NCI-H1092 (cell line): ENCODE measurements at regions not wholly inside any gene's neighbourhood (a gene's known extent, or its start where the extent isn't known, plus 50 kb on each side); places are given as distances from the start of the nearest gene placed in this dataset.
"Not testable (repeated sequence)": the region's sequence is repeated elsewhere in the genome, so short reads cannot be mapped to it uniquely, and the experiment has no call there.

Experiments used
- DNase-seq: peaks from one replicate; lab custom pipeline; 2025; lab: John Stamatoyannopoulos, UW

GRCh38 chr12:127081058-127081457 lies 1185.9 kb upstream of the TMEM132C start:
- no peak for DNase-seq

- peak; percentile 56 for DNase-seq
Measured at GRCh38 chr12:127083008-127083949, 1183.7 kb upstream of the TMEM132C start.

- DNase-seq: no peak
Measured at GRCh38 chr12:127101076-127101475, 1165.9 kb upstream of the TMEM132C start.

GRCh38 chr12:127106041-127106440 lies 1160.9 kb upstream of the TMEM132C start:
- DNase-seq: no peak

- no peak for DNase-seq
Measured at GRCh38 chr12:127106697-127107096, 1160.3 kb upstream of the TMEM132C start.

- DNase-seq: no peak
Measured at GRCh38 chr12:127107744-127108143, 1159.2 kb upstream of the TMEM132C start.

- DNase-seq: peak; percentile 7
Measured at GRCh38 chr12:127108360-127109215, 1158.4 kb upstream of the TMEM132C start.

- no peak for DNase-seq
Measured at GRCh38 chr12:127113945-127114344, 1153.0 kb upstream of the TMEM132C start.

- no peak for DNase-seq
Measured at GRCh38 chr12:127115468-127116035, 1151.4 kb upstream of the TMEM132C start.

- DNase-seq: no peak
Measured at GRCh38 chr12:127118251-127118650, 1148.7 kb upstream of the TMEM132C start.

GRCh38 chr12:127119600-127120140 lies 1147.3 kb upstream of the TMEM132C start:
- DNase-seq: no peak

- no peak for DNase-seq
Measured at GRCh38 chr12:127120851-127121250, 1146.1 kb upstream of the TMEM132C start.

- no peak for DNase-seq
Measured at GRCh38 chr12:127121494-127122084, 1145.4 kb upstream of the TMEM132C start.

- DNase-seq: no peak
Measured at GRCh38 chr12:127125607-127126259, 1141.2 kb upstream of the TMEM132C start.

- DNase-seq: no peak
Measured at GRCh38 chr12:127126260-127126628, 1140.7 kb upstream of the TMEM132C start.

GRCh38 chr12:127127897-127128296 lies 1139.1 kb upstream of the TMEM132C start:
- DNase-seq: no peak

GRCh38 chr12:127130506-127131124 lies 1136.4 kb upstream of the TMEM132C start:
- DNase-seq: no peak

GRCh38 chr12:127133675-127134335 lies 1133.2 kb upstream of the TMEM132C start:
- DNase-seq: no peak

GRCh38 chr12:127140864-127141484 lies 1126.0 kb upstream of the TMEM132C start:
- not testable (repeated sequence) for DNase-seq

- no peak for DNase-seq
Measured at GRCh38 chr12:127143020-127143419, 1124.0 kb upstream of the TMEM132C start.
